Neural cell (in vitro differentiated cells): ENCODE measurements at regions not wholly inside any gene's neighbourhood (a gene's known extent, or its start where the extent isn't known, plus 50 kb on each side); places are given as distances from the start of the nearest gene placed in this dataset.

Experiments
- H2AFZ ChIP-seq: fragments of 200-600, 300-800 bp; sonication (generic), shearing (Covaris generic); 2 replicates; pipeline ENCODE4 v1.6.0; 2014; ENCODE audit warnings: low read depth, mild to moderate bottlenecking, antibody characterized with exemption, low read length, moderate library complexity
- H3F3A ChIP-seq: fragments of 200-600 bp; shearing (Covaris generic); 2 replicates; pipeline ENCODE4 v1.6.1; 2016; ENCODE audit warnings: mild to moderate bottlenecking, moderate library complexity, mixed read lengths, antibody characterized with exemption, low read length; ENCODE audit not compliant: insufficient read depth, poor library complexity, severe bottlenecking
- H3K27ac ChIP-seq: fragments of 200-600, 300-800 bp; sonication (generic), shearing (Covaris generic); 2 replicates; pipeline ENCODE4 v1.5.1; 2014; ENCODE audit warnings: mild to moderate bottlenecking, low read length, moderate library complexity
- H3K27me3 ChIP-seq: fragments of 300-800, 200-600 bp; sonication (generic), shearing (Covaris generic); 2 replicates; pipeline ENCODE4 v1.6.0; 2014; ENCODE audit warnings: mild to moderate bottlenecking, low read depth, low read length, moderate library complexity; ENCODE audit not compliant: insufficient read depth
- H3K36me3 ChIP-seq: fragments of 300-800, 200-600 bp; sonication (generic), shearing (Covaris generic); 2 replicates; pipeline ENCODE4 v1.5.1; 2014; ENCODE audit warnings: mild to moderate bottlenecking, antibody characterized with exemption, low read length, moderate library complexity; ENCODE audit not compliant: insufficient read depth
- H3K4me2 ChIP-seq: fragments of 300-800, 200-600 bp; sonication (generic), shearing (Covaris generic); 2 replicates; pipeline ENCODE4 v1.6.0; 2014; ENCODE audit warnings: mild to moderate bottlenecking, low read length
- H3K4me3 ChIP-seq: fragments of 300-800, 200-600 bp; sonication (generic), shearing (Covaris generic); 2 replicates; pipeline ENCODE4 v1.5.1; 2014; ENCODE audit warnings: mild to moderate bottlenecking, low read length, moderate library complexity
- H3K79me2 ChIP-seq: fragments of 200-600 bp; shearing (Covaris generic); replicated peaks from 2 replicates; pipeline ENCODE4 v1.6.0; 2014; ENCODE audit warnings: mild to moderate bottlenecking, low read length, moderate library complexity; ENCODE audit not compliant: insufficient read depth
- H3K9ac ChIP-seq: fragments of 300-800, 200-600 bp; sonication (generic), shearing (Covaris generic); 2 replicates; pipeline ENCODE4 v1.6.1; 2016; ENCODE audit warnings: mild to moderate bottlenecking, low read length, mixed read lengths
- H3K9me2 ChIP-seq: fragments of 200-600 bp; shearing (Covaris generic); 2 replicates; pipeline ENCODE4 v1.6.1; 2016; ENCODE audit warnings: mild to moderate bottlenecking, low read length, mixed read lengths; ENCODE audit not compliant: insufficient read depth
- H3K9me3 ChIP-seq: fragments of 200-600, 300-800 bp; sonication (generic), shearing (Covaris generic); 2 replicates; pipeline ENCODE4 v1.6.1; 2016; ENCODE audit warnings: mild to moderate bottlenecking, mixed run types, low read length, moderate library complexity, mixed read lengths
- H4K20me1 ChIP-seq: fragments of 200-600 bp; shearing (Covaris generic); 2 replicates; pipeline ENCODE4 v1.6.1; 2016; ENCODE audit warnings: mild to moderate bottlenecking, mixed run types; ENCODE audit not compliant: insufficient read depth
- CTCF ChIP-seq: fragments of 450-650 bp; IDR thresholded peaks from 2 replicates; pipeline ENCODE4 v1.5.1; 2014; ENCODE audit warnings: antibody characterized with exemption, mild to moderate bottlenecking, moderate library complexity; ENCODE audit not compliant: poor library complexity, severe bottlenecking
- EP300 ChIP-seq: fragments of 450-650 bp; conservative IDR thresholded peaks from 2 replicates; pipeline ENCODE4 v1.6.1; 2014; ENCODE audit warnings: antibody characterized with exemption, mild to moderate bottlenecking, moderate library complexity; ENCODE audit not compliant: poor library complexity, severe bottlenecking
- EZH2 ChIP-seq: fragments of 200-600, 300-800 bp; shearing (Covaris generic), sonication (generic); IDR thresholded peaks from 2 replicates; pipeline ENCODE4 v1.6.1; 2014; ENCODE audit warnings: antibody characterized with exemption, low read length, borderline replicate concordance, mild to moderate bottlenecking; ENCODE audit not compliant: insufficient read depth, poor library complexity, severe bottlenecking
- MXI1 ChIP-seq: fragments of 450-650 bp; conservative IDR thresholded peaks from 2 replicates; pipeline ENCODE4 v1.6.1; 2014; ENCODE audit warnings: antibody characterized with exemption, mild to moderate bottlenecking; ENCODE audit not compliant: poor library complexity, severe bottlenecking
- POLR2AphosphoS5 ChIP-seq: IDR thresholded peaks from 2 replicates; pipeline ENCODE4 v1.6.1; 2012
- RAD21 ChIP-seq: fragments of 450-650 bp; conservative IDR thresholded peaks from 2 replicates; pipeline ENCODE4 v1.6.1; 2014; ENCODE audit warnings: antibody characterized with exemption, mild to moderate bottlenecking, moderate library complexity
- SMC3 ChIP-seq: fragments of 450-650 bp; conservative IDR thresholded peaks from 2 replicates; pipeline ENCODE4 v1.6.1; 2014; ENCODE audit warnings: antibody characterized with exemption, mild to moderate bottlenecking, moderate library complexity; ENCODE audit not compliant: poor library complexity
- TAF1 ChIP-seq: IDR thresholded peaks from 2 replicates; pipeline ENCODE4 v1.6.1; 2012; ENCODE audit warnings: low read depth
- TF ChIP-seq, protein P1 (sequence below): IDR thresholded peaks from 2 replicates; pipeline ENCODE4 v1.6.1; 2012; ENCODE audit warnings: borderline replicate concordance

GRCh38 chr15:45919806-45920205, 285.0 kb downstream of the SQOR start:
- Histone ChIP-seq H3F3A (no peaks in the 10 kb centered on the region), H2AFZ (no peak overlapping the region), H3K4me3 (no peak overlapping the region), H3K36me3 (no peaks in the 10 kb centered on the region), H3K9ac (no peak overlapping the region), H3K4me2 (no peak overlapping the region), H3K79me2 (no peaks in the 10 kb centered on the region), H3K27ac (no peak overlapping the region), H3K9me3 (no peaks in the 10 kb centered on the region), H4K20me1 (no peaks in the 10 kb centered on the region), H3K27me3 (no peaks in the 10 kb centered on the region), H3K9me2 (no peaks in the 10 kb centered on the region)
- TF ChIP-seq, protein P1, sequence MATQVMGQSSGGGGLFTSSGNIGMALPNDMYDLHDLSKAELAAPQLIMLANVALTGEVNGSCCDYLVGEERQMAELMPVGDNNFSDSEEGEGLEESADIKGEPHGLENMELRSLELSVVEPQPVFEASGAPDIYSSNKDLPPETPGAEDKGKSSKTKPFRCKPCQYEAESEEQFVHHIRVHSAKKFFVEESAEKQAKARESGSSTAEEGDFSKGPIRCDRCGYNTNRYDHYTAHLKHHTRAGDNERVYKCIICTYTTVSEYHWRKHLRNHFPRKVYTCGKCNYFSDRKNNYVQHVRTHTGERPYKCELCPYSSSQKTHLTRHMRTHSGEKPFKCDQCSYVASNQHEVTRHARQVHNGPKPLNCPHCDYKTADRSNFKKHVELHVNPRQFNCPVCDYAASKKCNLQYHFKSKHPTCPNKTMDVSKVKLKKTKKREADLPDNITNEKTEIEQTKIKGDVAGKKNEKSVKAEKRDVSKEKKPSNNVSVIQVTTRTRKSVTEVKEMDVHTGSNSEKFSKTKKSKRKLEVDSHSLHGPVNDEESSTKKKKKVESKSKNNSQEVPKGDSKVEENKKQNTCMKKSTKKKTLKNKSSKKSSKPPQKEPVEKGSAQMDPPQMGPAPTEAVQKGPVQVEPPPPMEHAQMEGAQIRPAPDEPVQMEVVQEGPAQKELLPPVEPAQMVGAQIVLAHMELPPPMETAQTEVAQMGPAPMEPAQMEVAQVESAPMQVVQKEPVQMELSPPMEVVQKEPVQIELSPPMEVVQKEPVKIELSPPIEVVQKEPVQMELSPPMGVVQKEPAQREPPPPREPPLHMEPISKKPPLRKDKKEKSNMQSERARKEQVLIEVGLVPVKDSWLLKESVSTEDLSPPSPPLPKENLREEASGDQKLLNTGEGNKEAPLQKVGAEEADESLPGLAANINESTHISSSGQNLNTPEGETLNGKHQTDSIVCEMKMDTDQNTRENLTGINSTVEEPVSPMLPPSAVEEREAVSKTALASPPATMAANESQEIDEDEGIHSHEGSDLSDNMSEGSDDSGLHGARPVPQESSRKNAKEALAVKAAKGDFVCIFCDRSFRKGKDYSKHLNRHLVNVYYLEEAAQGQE, result no peak
- TF ChIP-seq MXI1 (no peak), POLR2AphosphoS5 (no peak), EZH2 (no peak), TAF1 (no peak), SMC3 (no peak), EP300 (no peak), CTCF (no peak), RAD21 (no peak)

DNA sequence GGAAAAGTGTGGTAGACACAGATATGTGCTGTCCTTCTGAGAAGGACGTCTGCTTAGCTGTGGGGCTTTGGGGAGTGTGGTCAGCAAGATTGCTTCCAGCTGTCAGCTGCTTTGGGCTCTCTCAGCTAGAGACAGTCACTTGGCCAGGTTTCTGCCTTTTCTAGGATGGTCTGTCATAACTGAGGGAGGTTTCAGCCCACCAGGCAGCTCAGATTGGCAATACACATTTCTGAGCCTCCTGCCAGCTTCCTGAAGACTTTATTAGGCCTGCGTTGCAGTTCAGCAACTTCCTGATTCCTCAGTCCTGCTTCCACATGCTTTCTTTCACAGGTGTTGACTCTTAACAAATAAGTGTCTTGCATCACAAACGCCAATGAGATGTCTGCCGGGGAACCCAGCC, 286.5 kb downstream of the SQOR start:
- no peak for TF ChIP-seq TAF1
- no peak for TF ChIP-seq MXI1
- TF ChIP-seq, protein P1, result no peak
- no peak for TF ChIP-seq EZH2
- TF ChIP-seq CTCF, result no peak
- TF ChIP-seq RAD21, result no peak
- TF ChIP-seq EP300, result no peak
- no peak for TF ChIP-seq POLR2AphosphoS5
- TF ChIP-seq SMC3, result no peak
- H3K4me3 ChIP-seq, result no peak overlapping the region
- H3K36me3 ChIP-seq, result no peaks in the 10 kb centered on the region
- H3K27me3 ChIP-seq, result no peaks in the 10 kb centered on the region
- no peaks in the 10 kb centered on the region for H3K9me3 ChIP-seq
- no peaks in the 10 kb centered on the region for H4K20me1 ChIP-seq
- no peak overlapping the region for H3K4me2 ChIP-seq
- H3F3A ChIP-seq, result no peaks in the 10 kb centered on the region
- H3K9me2 ChIP-seq, result no peaks in the 10 kb centered on the region
- H3K79me2 ChIP-seq, result no peaks in the 10 kb centered on the region
- no peak overlapping the region for H2AFZ ChIP-seq
- H3K27ac ChIP-seq, result no peak overlapping the region
- H3K9ac ChIP-seq, result no peak overlapping the region
